SJSA1 (cell line): ENCODE measurements at regions not wholly inside any gene's neighbourhood (a gene's known extent, or its start where the extent isn't known, plus 50 kb on each side); places are given as distances from the start of the nearest gene placed in this dataset.
A peak's percentile ranks its signal among the peaks of the same experiment; 100 is the strongest.

ENCODE experiments used
- DNase-seq, 2 experiments: peaks; one replicate each; pipeline ENCODE4 v3.0.0-alpha.2; 2015 to 2020; ENCODE audit warnings: low spot score in 2 of 2, low read depth in 1 of 2
- H3K27ac ChIP-seq: fragments of 250-450 bp; sonication (Bioruptor Pico); 2 replicates; pipeline ENCODE4 v1.5.1; 2020; ENCODE audit warnings: mild to moderate bottlenecking, moderate library complexity
- H3K27me3 ChIP-seq: fragments of 250-450 bp; sonication (Bioruptor Pico); replicated peaks from 2 replicates; pipeline ENCODE4 v1.5.1; 2020; ENCODE audit warnings: mild to moderate bottlenecking, moderate library complexity
- H3K36me3 ChIP-seq: fragments of 250-450 bp; sonication (Bioruptor Pico); 2 replicates; pipeline ENCODE4 v1.5.1; 2020; ENCODE audit warnings: mild to moderate bottlenecking
- H3K4me1 ChIP-seq: fragments of 250-450 bp; sonication (Bioruptor Pico); replicated peaks from 2 replicates; pipeline ENCODE4 v1.6.1; 2021; ENCODE audit warnings: mild to moderate bottlenecking
- H3K4me3 ChIP-seq: fragments of 250-450 bp; sonication (Bioruptor Pico); 2 replicates; pipeline ENCODE4 v1.5.1; 2020; ENCODE audit warnings: mild to moderate bottlenecking
- H3K9me3 ChIP-seq: fragments of 250-450 bp; sonication (Bioruptor Pico); replicated peaks from 2 replicates; pipeline ENCODE4 v1.5.1; 2020; ENCODE audit warnings: mild to moderate bottlenecking

DNA sequence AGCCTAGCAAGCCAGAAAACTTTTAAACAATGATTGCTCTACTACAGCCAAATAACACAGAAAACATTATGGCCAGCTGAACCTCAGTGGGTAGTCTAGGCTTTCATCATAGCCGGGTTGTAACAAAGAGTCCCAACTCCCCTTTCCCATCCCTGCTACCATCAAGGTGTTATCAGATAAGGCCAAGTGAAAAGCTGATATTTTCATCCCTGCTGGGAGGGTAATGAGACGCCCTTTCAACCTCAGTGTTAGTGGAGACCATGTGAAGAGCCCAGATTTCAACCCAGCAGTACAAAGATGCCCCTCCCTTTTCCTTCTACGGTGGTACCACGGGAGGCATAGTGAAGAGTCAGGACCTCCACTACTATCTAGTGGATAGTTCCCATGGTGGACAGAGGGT lies 433.7 kb downstream of the GPM6A start:
- no peaks in the 10 kb centered on the region for H3K27me3 ChIP-seq
- H3K27ac ChIP-seq, result no peak overlapping the region
- H3K36me3 ChIP-seq, result no peaks in the 10 kb centered on the region
- DNase-seq, result no peak
- H3K4me1 ChIP-seq, result no peaks in the 10 kb centered on the region; the same call in 1 of the 2 replicates
- H3K9me3 ChIP-seq, result no peaks in the 10 kb centered on the region
- no peak overlapping the region for H3K4me3 ChIP-seq

DNA sequence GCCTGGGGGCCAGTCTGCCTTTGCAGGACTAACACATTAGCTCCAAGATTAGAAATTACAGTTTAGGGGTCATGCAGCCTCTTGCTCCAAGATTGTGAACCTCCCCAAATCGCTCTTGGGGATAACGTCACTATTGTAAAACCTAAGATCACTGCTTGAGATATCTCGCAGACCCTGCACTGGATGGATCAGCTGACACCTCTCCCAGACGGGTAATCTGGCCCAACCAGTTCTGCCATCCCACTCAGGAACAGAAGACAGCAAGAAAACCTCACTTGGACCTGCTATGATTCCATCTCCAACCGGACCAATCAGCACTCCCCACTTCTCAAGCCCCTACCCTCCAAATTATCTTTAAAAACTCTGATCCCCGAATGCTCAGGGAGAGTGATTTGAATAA lies 431.2 kb downstream of the GPM6A start:
- Histone ChIP-seq H3K4me1 (no peaks in the 10 kb centered on the region), H3K27me3 (no peaks in the 10 kb centered on the region), H3K4me3 (no peak overlapping the region), H3K27ac (no peak overlapping the region), H3K9me3 (no peaks in the 10 kb centered on the region), H3K36me3 (no peaks in the 10 kb centered on the region)
- DNase-seq, result no peak

DNA sequence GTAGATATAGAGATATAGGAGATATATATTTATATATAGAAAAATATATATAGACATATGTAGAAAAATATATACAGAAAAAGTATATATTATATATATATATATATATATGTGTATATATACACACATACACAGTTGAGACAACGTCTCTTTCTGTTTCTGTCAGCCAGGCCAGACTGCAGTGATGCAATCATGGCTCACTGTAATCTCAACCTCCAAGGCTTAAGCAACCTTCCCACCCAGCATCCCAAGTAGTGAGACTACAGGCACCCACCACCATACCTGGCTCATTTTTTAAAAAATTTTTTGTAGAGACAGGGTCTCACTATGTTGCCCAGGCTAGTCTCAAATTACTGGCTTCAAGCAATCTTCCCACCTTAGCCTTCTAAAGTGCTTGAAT lies 426.3 kb downstream of the GPM6A start:
- no peaks in the 10 kb centered on the region for H3K4me1 ChIP-seq
- no peak for DNase-seq
- H3K36me3 ChIP-seq, result no peaks in the 10 kb centered on the region

DNA sequence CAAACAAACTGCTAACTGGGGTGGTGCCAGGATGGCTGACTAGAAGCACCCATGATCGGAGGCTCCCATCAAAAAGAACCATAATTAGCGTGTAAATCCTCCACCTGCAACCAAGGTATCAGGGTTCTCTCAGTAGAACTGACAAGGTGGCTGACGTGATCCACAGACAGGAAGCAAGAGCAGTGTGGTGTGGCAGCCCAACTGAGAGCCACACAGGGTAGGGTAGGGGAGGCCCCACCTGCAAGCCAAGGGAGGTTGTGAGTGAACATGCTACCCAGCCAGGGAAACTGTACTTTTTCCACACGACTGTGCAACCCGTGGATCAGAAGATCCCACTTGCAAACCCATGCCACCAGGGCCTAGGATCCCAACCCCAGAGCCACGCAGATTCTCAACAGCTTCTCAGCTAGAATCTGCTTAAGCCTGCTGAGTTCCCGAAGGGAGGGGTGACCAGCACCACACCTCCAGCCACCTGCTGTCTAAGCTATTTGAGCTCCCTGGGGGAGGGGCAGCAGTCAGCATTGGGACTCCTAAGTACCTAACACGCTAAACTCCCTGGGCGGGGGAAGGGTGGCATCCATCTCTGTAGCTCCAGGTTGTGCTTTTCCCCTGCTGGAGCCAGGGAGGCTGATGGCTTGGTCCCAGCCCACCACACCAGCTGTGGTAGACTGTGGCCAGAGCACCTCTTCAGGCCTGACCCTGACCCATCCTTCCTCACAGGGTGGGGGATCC lies 425.1 kb downstream of the GPM6A start:
- Histone ChIP-seq H3K9me3 (no peaks in the 10 kb centered on the region), H3K4me3 (no peak overlapping the region), H3K36me3 (no peaks in the 10 kb centered on the region), H3K27me3 (no peaks in the 10 kb centered on the region), H3K4me1 (no peaks in the 10 kb centered on the region), H3K27ac (no peak overlapping the region)
- no peak for DNase-seq

More for the DNA sequence above, 426.3 kb downstream of the GPM6A start:
- Histone ChIP-seq H3K4me3 (no peak overlapping the region), H3K9me3 (no peaks in the 10 kb centered on the region), H3K27ac (no peak overlapping the region), H3K27me3 (no peaks in the 10 kb centered on the region)

DNA sequence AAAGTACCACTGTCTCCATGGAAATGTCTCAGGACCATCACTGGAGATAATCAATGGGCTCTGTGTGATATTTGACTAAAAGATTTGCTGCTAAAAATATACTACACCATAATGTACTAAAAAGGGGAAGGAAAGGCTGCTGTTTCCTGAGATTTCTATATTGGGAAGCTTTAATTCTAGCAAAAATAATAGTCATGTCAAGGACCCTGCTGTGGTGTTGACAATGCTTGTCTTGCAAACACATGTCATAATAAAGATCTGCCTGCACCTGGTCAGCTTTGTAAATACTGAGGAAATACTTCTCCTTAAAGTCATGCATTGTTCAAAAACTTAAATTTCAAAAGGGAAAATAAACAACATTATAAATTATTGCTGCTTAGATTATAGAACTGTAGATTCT lies 417.9 kb downstream of the GPM6A start:
- H3K27me3 ChIP-seq, result no peaks in the 10 kb centered on the region
- H3K36me3 ChIP-seq, result no peaks in the 10 kb centered on the region
- no peaks in the 10 kb centered on the region for H3K9me3 ChIP-seq
- no peak for DNase-seq
- H3K4me1 ChIP-seq, result no peaks in the 10 kb centered on the region
- H3K27ac ChIP-seq, result no peak overlapping the region
- H3K4me3 ChIP-seq, result no peak overlapping the region

DNA sequence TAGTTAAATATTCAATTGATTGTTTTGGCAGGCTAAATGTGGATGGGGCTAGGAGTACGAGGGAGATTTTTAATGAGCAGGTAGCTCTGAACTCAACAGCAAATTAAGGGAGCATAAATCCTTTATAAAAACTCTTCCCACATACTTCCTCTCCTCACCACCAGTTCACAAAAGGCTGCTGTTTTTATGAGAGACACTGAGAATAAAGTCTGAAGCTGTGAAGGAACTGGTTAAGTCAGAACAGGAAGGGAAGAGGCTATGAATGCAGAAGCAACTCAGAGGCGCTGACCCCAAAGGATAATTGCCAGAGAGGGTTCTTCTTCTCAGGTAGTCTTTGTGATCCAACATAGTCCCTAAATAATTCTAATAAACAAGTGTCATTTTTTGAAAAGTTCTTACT lies 406.1 kb downstream of the GPM6A start:
- H3K4me1 ChIP-seq, result peaks cover 15% of the 10 kb centered on the region
- no peaks in the 10 kb centered on the region; the same call in 1 of the 2 replicates for H3K27me3 ChIP-seq
- H3K4me3 ChIP-seq, result no peak overlapping the region

DNA sequence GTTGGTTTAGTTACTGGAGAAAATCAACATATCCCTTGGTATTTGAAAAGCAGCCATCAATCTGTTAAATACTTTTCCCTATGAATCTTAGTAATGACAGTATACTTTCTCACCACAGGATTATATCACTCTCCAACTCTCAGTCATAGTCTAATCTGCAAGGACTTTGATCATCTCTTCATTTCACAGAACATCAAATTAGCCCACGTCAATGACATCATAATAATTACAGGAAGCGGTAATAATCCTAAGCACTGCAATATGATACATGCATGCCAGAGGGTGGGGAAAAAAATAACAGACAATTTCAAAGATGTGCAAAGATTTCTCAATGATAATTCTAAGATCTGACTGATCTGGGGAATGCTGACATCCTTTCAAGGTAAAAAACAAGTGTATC lies 404.1 kb downstream of the GPM6A start:
- H3K4me1 ChIP-seq, result peaks cover 18% of the 10 kb centered on the region
- H3K4me3 ChIP-seq, result no peak overlapping the region
- DNase-seq, result no peak
- no peaks in the 10 kb centered on the region; the same call in 1 of the 2 replicates for H3K27me3 ChIP-seq
- H3K27ac ChIP-seq, result no peak overlapping the region
- no peaks in the 10 kb centered on the region for H3K36me3 ChIP-seq
- no peaks in the 10 kb centered on the region for H3K9me3 ChIP-seq

More for the DNA sequence above, 406.1 kb downstream of the GPM6A start:
- Histone ChIP-seq H3K36me3 (no peaks in the 10 kb centered on the region), H3K27ac (no peak overlapping the region), H3K9me3 (no peaks in the 10 kb centered on the region)
- DNase-seq, result no peak

DNA sequence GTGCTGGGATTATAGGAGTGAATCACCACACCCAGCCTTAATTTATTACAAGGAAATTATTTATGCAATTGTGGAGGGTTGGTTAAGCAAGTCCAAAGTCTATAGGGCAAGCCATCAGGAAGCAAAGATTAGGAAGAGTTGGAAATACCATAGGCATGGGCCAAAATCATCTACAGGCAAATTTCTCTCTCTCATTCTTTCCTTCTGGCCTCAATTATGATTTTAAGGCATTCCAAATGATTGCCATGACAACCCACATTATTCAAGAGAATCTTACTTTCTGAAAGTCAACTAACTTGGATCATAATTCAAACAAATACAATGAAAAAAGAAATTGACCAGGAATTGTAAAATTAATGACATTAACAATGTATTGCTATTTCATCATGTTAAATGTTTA lies 400.8 kb downstream of the GPM6A start:
- Histone ChIP-seq H3K36me3 (no peaks in the 10 kb centered on the region), H3K27ac (no peak overlapping the region)
- no peak for DNase-seq

DNA sequence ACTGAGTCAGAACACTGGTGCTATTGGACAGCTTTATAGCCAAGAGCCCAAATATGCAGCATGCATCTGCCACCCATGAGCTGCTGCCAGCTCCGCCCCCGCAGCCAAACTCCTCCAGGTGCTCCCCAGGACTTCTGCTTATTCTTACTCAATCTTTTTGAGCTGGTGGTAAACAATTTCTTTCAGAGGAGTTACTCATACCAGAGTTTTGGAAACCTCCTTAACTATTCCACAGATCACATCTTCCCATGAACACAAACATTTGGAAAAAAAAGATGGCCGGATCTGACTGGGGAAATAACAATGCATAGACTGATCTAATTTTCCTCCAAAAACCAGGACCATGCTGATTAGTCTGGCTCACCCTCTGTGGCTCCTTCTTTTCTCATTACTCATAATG lies 399.9 kb downstream of the GPM6A start:
- H3K4me3 ChIP-seq, result no peak overlapping the region

More for the DNA sequence above, 400.8 kb downstream of the GPM6A start:
- Histone ChIP-seq H3K27me3 (no peaks in the 10 kb centered on the region), H3K4me1 (peaks cover 13% of the 10 kb centered on the region), H3K4me3 (no peak overlapping the region), H3K9me3 (no peaks in the 10 kb centered on the region)

DNA sequence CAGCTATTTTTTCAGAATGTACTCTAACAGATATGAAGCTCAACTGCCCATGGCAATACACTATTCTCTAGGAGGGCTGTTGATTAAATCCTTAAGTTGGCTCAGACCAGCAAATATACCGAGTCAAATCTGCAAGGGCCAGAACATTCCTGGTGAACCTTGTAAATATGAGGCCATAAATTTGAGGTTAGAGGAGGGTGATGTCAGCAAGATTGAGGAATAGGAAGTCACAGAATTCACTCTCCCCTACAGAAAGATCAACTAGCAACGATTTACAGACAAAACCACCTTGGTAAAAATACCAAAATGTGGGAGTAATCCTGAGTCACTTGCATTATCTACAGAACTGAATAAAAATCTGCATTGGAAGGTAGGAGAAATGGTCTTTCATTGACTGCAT lies 399.3 kb downstream of the GPM6A start:
- Histone ChIP-seq H3K27ac (peak overlapping the region; percentile 39), H3K9me3 (no peaks in the 10 kb centered on the region), H3K4me1 (peaks cover 13% of the 10 kb centered on the region), H3K36me3 (no peaks in the 10 kb centered on the region), H3K27me3 (no peaks in the 10 kb centered on the region), H3K4me3 (no peak overlapping the region)
- DNase-seq, result no peak

More for the DNA sequence above, 399.9 kb downstream of the GPM6A start:
- no peaks in the 10 kb centered on the region for H3K27me3 ChIP-seq
- no peak for DNase-seq
- no peaks in the 10 kb centered on the region for H3K36me3 ChIP-seq
- peaks cover 13% of the 10 kb centered on the region for H3K4me1 ChIP-seq
- H3K9me3 ChIP-seq, result no peaks in the 10 kb centered on the region
- no peak overlapping the region; the same call in 1 of the 2 replicates for H3K27ac ChIP-seq

DNA sequence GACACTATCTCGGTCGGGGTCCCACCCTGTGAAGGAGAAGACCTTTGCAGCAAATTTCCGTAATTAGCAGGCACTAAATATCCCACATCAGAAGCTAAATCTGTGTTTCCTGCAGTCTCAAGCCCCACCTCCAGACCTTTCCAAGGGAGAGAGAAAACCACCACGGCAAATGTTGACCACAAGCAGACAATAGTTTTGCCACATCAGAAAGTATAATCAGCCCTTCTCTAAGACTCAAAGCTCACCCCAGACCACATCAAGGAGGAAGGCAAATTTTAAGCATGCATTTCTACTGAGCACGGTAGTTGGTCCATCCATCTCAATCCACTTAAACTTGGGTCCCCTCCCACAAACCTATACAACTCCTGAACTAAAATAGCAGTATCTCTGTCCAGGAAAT lies 398.5 kb downstream of the GPM6A start:
- Histone ChIP-seq H3K9me3 (no peaks in the 10 kb centered on the region), H3K27ac (no peak overlapping the region), H3K27me3 (no peaks in the 10 kb centered on the region), H3K4me1 (peaks cover 22% of the 10 kb centered on the region), H3K36me3 (no peaks in the 10 kb centered on the region), H3K4me3 (no peak overlapping the region)
- DNase-seq, result no peak

DNA sequence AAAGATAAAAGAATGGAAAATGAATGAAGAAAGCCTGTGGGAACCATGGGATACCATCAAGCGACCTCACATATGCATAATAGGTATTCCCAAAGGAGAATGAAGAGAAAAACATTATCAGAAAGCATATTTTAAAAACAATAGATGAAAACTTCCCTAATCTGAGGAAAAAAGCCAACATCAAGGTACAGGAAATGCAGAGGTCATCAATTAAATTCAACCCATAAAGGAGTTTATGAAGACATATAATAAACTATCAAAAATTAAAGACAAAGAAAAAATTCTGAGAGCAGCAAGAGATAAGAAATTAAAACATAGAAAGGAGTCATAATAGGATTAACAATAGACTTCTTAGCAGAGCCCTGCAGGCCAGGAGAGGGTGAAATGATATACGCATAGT lies 397.5 kb downstream of the GPM6A start:
- H3K9me3 ChIP-seq, result no peaks in the 10 kb centered on the region
- DNase-seq, result no peak
- H3K36me3 ChIP-seq, result no peaks in the 10 kb centered on the region
- H3K4me1 ChIP-seq, result peaks cover 30% of the 10 kb centered on the region
- H3K27me3 ChIP-seq, result no peaks in the 10 kb centered on the region
- no peak overlapping the region for H3K4me3 ChIP-seq
- H3K27ac ChIP-seq, result no peak overlapping the region

DNA sequence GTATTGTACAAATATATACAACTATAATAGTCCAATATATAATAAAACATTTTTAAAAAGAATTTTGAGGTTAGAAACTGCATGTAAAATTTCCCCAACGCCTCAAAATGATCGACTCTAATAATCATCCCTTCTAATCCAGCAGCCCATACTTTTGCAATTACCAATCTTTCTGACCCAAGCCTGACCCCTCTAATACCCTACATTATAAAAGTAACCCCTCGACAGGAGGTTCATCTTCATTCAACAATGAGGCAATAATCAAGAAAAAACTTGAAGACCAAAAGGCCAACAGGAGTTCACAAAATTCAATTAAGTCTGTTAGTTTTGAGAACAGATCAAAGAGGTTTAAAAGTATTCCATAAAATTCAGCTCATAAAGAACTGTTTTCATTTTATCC lies 393.5 kb downstream of the GPM6A start:
- peaks cover 56% of the 10 kb centered on the region for H3K4me1 ChIP-seq
- no peaks in the 10 kb centered on the region for H3K27me3 ChIP-seq
- DNase-seq, result peak in 1 of 2 experiments; percentile 28
- no peaks in the 10 kb centered on the region for H3K9me3 ChIP-seq
- H3K36me3 ChIP-seq, result no peaks in the 10 kb centered on the region
- H3K27ac ChIP-seq, result peak overlapping the region; percentile 97
- no peak overlapping the region for H3K4me3 ChIP-seq

DNA sequence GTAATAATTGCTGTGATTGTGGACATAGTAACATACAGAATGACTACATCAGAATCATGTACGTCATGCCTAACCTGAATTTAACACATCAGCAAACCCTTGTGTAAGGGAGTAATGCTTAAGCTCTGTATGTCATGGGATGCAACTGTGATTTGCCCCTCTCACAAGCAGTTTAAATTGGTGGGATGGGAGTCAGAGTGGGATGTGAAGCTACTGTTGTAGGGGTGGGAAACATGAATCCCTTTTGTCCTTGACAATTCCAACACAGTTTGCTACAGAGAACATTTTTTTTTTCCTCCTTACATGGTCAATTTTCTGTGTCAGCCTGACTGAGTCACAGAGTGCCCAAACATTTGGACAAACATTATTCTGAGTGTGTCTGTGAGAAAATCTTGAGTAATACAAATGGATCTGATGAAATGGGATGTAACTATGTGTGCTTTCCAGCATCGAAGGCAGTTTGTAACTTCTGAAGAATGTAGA lies 392.8 kb downstream of the GPM6A start:
- Histone ChIP-seq H3K27ac (peak overlapping the region; percentile 97), H3K36me3 (no peaks in the 10 kb centered on the region), H3K9me3 (no peaks in the 10 kb centered on the region), H3K27me3 (no peaks in the 10 kb centered on the region), H3K4me3 (no peak overlapping the region), H3K4me1 (peaks cover 58% of the 10 kb centered on the region)
- DNase-seq, result peak; percentile 67 to 96
